Stimulated activated CD4-positive, alpha-beta T cell treated with anti-CD3 and anti-CD28 coated beads, Interleukin-4, amount 100 ng/mL, for 1 hour (primary cell): ENCODE measurements at regions not wholly inside any gene's neighbourhood (a gene's known extent, or its start where the extent isn't known, plus 50 kb on each side); places are given as distances from the start of the nearest gene placed in this dataset.

Experiments used
- DNase-seq: peaks from one replicate; pipeline ENCODE4 v3.0.0-alpha.2; 2020

DNA sequence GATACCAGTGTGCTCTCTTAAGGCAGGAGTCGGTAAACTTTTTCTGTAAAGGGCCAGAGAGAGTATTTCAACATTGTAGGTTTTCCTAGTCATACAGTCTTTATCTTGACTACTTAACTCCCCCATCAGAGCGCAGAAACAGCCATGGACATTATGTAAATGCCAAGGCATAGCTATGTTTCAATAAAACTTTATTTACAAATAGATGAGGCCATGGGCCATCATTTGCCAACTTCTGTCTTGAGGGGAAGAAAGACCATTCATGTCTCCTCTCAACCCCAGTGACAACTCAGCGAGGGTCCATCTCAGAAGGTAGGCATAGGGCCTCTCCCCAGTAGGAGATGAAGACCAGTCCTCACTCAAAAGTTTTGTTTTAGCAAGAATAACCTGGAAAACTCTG lies 301.3 kb downstream of the FBXW7 start:
- no peak for DNase-seq

DNA sequence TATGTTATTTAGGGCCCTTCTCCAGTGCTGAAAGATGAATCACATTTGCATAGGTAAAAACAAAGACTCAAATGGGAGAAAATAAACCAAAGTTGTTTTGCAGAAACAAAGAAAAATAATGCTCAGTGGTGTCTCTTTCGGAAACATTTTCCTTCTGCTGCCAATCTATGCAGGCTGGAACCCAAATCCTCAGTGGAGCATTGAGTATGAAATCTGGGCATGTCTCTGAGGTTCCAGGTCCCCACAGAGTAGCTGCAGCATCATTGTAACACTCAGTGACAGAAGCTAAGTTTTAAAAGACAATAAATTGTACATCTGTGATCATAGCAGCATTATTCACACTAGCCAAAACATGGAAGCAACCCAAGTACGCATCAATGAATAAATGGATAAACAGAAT lies 303.6 kb downstream of the FBXW7 start:
- DNase-seq, result no peak

DNA sequence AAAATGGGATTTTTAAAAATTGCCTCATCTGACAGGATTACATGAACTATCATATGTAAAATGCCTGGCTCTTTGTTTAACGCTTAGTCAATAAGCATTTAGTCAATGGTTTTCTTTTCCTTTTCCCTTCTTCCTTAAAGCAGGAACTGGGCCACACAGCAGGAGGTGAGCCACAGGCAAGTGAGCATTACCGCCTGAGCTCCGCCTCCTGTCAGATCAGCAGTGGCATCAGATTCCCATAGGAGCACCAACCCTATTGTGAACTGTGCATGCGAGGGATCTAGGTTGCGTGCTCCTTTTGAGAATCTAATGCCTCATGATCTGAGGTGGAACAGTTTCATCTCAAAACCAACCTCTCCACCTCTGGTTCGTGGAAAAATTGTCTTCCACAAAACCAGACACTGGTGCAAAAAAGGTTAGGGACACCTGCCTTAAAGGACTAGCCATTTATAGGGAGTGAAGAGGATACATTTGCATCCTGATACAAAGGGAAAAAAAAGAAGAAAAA lies 306.1 kb downstream of the FBXW7 start:
- no peak for DNase-seq

DNA sequence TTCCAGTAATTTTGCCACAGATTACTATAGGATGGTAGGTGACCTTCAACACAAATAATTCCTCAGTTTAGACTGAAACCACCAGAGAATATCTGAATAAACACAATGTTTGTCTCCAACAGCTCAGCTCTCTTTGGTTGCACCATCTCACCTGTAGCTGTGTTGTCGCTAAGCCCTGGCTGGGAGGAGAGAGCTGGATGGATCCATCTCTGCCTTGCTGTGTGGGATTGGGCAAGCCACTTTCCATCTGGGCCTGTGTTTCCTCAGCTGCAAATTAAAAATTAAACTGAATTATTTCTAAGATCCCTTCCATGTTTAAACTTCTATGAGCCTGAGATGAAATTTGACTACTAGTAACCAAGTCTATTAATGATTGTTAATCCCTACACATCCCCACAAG lies 310.2 kb downstream of the FBXW7 start:
- DNase-seq, result no peak

DNA sequence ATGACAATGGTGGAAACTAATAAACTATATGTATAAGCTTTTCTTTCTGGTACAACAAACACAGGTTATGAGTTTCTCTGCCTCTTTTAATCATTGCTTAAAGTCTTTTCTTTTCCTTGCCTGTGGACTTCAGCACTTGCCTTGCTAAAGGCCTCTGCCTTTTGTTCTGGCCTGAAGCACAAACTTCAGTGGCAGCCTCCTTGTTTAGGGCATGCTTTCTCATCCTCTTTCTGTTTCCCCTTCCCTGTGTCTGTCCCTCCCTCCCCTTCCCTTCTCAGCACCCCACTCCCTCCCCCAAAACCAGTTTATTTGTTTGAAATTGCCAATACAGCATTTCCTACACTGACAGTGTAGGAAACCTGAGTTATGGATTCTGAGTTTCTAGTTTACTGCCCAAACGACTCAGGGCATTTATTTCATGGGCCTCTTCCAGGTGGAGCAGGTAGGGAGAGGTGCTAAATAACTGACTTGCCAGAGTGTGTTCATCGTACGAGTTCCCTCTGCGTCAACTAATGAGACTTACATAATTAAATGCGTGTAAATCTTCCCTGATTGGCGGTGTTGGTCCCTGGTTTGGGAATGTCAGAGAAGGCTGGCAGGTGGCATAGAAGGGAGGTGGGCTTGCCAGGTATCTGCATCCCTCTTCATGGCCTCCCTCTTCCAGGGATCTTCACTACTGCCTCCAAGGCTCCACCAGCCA lies 311.0 kb downstream of the FBXW7 start:
- no peak for DNase-seq

DNA sequence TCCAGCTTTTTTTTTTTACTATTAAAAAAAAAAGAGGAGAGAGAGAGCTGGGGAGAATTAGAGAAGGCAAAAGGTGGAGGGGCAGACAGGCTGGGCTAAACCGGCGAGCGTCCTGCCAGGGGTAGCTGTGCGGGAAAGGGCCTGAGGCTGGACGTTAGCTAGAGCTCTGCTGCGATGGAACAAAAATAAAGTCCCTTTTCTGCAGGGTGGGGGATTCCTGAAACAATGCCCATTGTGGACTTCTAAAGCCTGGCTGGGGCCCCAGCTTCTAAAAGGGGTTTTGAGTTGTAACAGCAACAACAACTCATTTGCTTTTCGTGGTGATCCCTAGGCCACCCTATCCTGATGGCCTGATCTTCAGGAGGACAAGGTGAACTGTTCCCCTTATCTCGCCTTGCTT lies 311.7 kb downstream of the FBXW7 start:
- DNase-seq, result no peak

DNA sequence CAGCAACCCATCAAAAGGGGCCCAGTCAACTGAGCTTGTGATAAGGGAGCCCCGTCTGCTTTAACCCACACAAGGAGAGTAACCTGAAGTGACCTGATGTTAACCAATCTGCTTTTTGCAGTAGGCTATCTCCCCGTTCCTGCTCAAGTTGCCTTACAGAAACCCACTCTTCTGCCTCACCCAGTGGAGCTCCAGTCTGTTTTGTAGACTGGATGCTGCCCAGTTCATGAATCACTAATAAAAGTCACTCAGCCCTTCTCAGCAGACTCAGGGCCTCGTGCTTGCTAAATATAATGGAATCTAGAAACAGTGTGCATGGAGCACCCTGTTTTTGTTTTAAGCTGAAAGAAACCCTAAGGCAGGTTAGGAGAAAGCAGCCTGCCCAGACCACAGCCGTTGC lies 312.3 kb downstream of the FBXW7 start:
- DNase-seq, result no peak

DNA sequence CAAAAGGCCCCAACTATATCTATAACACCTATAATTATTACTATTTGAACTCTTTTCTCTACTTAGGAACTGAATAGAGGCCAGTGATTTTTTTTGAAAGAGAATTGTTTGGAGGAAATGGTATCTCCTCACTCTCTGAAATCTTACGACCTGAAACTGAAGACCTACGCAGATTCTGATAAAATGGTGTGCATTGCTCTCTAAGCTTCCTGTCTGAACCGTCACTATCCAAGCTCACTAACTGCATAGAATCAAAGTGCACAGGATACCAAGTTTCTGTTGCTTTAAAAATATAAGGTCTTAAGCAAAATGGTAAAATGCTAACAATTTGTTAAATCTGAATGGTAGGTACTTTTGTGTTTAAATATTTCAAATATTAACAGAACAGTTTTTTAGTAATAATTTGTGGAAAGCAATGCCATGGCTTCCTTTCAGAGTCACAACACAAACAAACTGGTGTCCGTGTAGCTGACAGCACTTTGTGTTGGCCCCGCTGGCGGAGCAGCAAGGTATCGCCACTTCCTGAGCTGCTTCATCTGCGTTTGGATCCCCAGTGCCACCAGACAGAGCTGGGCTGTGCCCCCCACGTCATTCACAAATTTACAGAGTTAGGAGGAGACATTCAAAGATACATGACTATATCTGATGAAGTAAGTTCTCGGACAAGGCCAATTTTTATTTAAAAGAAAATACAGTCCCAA lies 313.9 kb downstream of the FBXW7 start:
- no peak for DNase-seq

DNA sequence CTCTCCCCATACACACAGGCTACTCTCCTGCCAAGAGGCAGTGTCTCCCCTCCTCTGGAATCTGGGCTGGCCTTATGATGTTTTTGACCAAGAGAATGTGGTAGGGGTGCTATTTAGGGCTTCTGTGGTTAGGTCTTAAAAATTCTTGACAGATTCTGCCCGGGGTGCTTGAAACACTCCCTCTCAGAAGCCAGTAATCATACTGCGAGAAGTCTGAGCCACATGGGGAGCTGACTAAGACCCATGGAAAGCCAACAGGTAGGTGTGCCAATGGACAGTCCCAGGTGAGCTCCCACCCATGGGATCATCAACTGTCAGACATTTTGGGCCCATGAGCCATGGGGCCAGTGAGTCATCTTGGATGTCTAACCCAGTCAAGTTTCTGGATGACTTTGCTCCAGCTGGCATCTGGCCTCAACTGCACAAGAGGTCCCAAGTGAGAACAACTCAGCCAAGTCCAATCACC lies 315.7 kb downstream of the FBXW7 start:
- DNase-seq, result no peak

DNA sequence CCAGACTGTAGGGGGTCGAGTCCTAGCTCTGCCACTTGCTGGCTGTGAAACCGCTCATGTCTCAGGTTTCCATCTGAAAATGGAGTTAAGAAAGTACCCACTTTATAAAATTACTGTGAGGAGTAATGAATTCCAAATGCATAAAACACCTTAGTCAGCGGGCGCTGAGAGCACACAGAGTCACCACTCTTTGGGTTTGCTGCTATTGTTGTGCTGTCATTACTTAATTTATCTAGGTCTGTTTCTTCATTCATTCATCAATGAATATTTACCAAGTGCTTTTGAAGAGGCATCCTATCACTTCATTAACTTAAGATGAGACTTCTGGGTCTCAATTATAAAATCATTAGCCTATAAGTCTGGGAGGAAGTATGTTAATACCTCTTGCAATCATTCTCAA lies 317.3 kb downstream of the FBXW7 start:
- DNase-seq, result no peak

DNA sequence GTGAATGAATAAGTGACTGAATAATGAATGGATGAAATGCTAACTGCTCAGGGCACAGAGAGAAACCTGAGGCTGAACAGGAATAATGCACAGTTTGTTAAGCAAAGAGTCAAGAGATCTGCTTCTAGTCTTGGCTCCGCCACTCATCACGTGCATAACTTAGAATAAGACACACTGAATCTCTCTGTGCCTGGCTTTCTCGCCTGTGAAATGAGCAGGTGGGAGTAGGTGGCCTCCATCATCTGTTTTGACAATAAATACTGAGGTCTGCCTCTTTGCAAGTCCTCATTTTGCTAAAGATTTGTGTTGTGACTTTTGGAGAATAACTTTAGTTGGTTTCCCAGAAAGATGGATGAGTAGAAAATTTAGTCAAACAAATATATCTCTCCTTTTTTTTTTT lies 318.0 kb downstream of the FBXW7 start:
- no peak for DNase-seq

DNA sequence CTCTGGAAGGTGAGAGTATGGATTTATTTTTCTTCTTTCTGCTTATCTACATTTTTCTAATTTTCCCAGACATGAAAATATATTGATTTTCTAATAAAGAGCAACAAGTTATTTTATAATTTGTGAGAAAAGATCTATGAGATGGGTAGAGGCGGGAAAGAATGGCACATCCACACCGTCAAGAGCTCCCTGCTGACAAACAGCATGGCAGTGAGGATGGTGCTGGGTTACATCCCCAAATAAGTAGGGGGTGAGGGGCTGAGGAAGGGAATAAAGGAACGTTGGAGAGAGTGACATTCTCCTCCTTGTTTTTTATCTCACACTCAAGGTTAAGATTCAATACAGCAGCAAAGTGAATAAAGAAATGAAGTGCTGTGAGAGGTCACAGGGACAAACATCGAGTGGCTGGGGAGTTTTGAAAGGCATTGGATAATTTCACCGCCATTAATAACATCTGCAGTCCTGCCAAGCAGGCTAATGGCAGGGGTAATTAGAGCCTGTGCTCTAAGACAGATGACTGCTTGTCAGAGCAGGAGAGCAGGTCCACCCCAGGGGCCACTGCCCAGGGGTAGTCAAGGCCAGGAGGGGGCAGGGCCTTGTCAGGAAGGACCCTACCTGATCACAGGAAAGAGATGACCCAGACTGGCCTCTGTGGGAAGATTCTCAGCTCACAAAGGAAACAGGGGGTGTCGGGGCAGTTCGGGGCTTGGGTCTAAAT lies 323.8 kb downstream of the FBXW7 start:
- DNase-seq, result no peak

DNA sequence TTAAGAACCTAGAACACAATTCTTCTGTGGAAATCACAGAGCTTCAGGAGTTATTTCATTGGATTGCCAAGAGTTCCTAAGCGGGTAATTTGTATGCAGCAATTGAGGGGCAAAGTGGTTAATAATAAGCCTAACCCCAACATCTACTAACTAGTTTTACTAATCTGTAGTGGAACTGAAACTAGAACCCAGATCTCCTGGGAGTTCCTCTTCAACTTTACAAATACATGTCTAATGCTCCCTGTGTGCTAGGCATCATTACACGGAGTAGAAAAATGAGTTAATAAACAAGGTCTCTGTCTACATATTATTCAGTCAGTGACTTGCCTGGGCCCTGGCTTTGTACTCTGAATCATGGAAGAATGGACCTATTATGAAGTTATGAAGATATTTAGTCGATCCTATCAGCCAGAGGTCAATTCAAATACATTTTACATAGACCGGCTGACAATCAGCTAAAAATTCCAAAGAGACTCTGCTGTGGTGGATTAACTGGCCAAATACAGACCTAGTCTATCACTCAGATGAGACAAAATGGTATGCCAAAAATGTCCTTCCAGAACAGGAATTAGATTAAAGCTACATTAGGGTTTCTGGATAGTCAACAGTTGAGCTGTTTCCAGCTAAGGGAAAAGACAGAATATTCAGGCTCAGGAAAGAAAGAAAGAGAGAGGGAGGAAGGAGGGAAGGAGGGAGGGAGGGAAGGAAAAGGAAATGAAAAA lies 326.0 kb downstream of the FBXW7 start:
- no peak for DNase-seq

DNA sequence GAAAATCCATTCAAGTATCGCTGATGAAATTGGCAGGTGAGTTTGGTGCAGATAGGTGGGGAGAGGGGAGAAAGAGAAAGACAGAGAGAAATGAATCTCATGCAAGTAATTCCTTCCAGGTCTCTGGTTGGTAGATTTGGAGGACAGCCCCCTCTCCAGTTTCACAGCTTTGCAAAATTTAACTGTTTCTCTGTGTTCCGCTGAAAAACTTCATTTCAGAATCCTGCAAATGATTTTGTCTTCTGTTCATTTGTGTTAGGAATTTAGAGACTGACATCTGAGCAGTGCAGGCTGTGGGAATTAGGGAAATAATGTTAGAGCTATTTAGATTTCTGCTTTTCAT lies 328.5 kb downstream of the FBXW7 start:
- no peak for DNase-seq

DNA sequence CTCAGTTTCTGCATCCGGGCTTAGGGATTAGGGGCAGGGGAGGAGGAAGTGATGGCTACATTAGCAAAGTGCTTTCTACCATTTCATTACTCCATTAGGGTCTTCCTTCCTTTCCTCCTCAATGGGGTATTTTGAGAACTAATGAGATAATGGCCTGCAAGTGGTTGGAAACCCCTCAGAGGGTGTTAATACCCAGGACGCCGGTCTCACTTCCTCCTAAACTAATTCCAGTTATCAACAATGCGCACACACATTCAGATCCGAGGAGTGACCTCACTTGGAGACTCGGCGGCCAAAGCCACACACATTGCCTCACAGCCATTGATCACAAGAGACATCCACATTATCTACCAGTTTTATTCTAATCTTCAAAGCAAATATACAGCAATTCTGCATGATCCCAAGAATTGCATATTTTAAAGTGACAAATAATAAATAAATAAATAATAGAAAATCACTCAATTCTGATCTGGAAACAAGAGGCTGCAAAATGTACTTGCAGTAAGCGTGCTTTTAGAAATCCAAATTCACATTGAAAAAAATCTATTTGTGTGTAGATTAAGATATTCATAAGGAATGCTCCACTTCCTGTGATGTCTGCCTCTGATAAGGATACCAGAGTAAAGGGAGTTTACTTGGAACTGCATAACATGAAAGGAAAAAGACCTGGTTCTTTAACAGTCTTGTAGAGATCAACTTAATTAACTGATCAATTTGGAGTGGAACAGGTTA lies 329.1 kb downstream of the FBXW7 start:
- DNase-seq, result no peak

DNA sequence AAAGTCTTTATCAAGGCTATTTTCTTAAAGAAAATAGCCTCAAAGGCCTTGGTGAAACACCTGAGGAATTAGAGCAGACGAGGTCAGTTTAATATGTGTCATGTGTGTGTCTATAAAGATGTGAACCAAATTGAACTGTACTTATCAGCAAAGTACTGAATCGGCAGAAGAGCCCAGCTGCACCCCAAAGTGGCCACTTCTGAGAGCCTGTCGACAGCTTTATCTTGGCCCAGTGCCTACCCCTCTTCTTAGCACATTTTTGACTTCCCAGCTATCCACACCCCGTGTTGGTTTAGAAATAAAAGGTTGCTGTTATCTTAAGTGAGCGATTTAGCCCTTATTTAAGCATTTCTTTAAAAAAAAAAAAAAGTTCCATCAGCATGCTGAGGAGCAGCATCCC lies 329.7 kb downstream of the FBXW7 start:
- no peak for DNase-seq

DNA sequence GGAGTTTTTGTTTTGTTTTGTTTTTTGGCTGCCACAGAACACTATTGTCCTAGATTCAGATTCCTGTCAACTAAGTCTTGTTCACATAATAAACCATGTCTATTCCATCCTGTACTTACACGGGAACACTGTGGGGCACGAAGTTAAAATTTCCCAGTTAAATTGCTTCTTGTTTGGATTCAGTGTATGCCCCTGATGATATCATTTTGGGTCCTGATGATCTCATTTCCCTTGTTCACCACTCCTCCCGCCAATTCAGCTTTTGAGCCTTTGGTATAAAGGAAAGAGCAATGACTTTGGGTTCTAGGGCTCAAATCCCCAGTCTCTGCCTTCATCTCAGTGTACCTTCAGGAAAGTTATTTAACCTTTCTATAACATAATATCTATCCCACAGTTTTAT lies 333.5 kb downstream of the FBXW7 start:
- DNase-seq, result no peak

DNA sequence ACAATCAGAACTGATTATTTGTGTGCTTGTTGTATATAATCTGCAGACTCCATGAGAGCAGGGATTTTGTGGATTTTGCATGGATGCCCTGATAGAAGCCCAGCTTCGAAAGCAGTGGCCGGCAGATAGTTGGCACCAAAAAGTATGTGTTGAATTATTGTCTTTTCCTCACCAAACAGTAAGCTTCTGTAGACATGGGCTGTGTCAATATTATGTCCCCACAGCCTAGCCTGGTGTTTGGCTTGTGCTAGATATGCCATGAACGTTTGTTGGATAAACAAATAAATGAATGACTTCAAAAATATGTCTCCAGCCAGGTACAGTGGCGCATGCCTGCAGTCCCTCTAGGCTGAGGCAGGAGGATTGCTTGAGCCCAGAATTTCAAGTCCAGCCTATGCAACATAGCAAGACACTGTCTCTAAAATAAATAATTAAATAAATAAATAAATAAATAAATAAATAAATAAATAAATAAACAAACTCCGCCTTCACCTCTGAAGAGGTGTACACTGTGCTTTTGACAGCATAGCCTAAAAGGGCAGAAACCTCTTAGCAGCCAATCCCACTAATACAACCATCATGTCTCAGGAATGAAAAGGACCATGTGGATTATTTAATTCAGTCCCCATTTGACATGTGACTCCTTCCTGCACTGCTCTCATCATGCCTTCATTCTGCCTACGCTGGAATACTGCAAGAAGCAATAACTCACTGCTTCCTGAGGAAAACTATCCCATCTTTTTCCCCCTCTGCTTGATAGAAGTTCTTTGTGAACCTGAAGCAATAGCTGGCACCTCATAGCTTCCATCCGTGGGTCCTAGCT lies 335.2 kb downstream of the FBXW7 start:
- DNase-seq, result no peak

DNA sequence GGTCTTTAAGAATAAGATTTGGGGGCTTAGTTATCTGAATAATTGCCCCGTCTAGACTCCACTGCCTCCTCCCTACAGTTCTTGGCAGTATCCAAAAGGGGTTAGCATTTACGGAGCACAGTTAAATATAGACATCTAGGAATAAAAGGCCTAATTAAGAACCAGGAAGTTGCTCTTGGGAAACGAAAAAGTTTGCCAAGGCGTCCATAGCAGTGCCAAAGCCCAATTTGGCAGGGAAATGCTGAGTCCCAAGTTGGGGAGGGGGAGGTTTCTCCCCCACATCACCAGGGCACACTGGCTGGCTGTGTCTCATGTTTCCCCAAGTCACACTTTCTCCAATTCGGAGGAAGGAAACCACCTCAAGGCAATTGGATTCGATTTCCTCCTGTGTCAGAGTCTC lies 338.7 kb downstream of the FBXW7 start:
- DNase-seq, result no peak

DNA sequence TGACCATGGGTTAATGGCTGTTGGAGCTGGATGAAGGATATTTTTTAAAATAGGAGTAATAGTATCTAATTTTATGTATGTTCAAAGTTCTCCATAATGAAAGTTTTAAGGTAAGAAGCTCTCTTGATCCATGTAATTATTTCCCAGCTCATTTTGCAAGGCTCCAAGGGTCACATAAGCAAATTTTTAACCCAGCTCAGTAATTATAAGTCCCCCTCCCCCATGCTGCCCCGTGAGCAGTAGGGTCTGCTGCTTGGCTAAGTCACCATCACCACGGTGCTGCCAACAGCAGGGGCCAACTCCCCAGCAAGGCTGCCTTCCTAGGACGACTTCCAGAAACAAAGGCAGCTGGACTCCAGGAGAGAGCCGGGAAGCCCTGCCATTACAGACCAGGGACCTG lies 340.0 kb downstream of the FBXW7 start:
- no peak for DNase-seq

DNA sequence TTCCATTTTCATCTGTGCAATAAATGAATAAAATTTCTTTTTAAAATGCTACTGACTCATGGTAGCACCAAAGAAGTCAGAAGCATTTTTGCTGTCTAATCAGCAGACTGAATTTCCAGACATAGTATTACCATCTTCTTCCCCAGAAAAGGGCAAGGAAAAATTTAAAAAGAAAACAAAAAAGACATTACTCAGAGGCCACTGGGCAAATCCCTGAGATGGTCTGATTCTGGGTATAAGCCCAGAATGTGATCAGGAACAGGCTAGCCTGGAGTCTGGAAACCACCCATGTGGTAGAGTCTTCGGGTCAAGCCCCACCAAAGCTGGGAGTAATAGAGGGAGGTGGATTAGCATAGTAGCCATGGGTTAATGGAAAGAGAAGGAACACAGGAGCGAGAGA lies 342.8 kb downstream of the FBXW7 start:
- DNase-seq, result no peak

DNA sequence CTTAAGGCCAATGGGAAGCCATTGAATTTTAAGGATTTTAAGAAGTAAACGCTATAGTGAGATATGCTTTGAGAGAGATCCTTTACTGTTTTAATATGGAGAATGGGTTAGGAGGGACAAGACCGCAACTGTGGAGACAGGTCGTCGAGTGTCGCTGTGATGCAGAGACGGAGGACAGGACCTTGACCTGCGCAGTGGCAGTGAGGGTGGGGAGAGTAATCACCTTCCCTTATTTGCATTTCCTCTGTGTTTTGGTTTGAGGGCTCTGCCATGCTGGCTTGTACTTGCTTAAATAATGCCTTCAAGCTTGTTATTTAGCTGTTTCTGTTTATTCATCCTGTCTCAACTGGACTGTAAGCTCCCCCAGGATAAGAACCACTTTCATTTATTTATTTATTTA lies 345.0 kb downstream of the FBXW7 start:
- no peak for DNase-seq
